Ovary (tissue), 7 donors: ENCODE measurements at regions not wholly inside any gene's neighbourhood (a gene's known extent, or its start where the extent isn't known, plus 50 kb on each side); places are given as distances from the start of the nearest gene placed in this dataset.
"Not testable (repeated sequence)": the region's sequence is repeated elsewhere in the genome, so short reads cannot be mapped to it uniquely, and the experiment has no call there.

Experiments used
- DNase-seq, 5 donors: peaks; one replicate each; pipeline ENCODE4 v3.0.0-alpha.2; 2019 to 2020
- H3K27ac ChIP-seq, 2 donors: fragments of 200-600 bp; one replicate each; pipeline versions ENCODE4 v1.5.1 to v1.8.0; 2019 to 2022
- H3K27me3 ChIP-seq: fragments of 200-600 bp; one replicate; pipeline ENCODE4 v1.8.0; 2022
- H3K36me3 ChIP-seq: fragments of 200-600 bp; sonication (generic); one replicate; pipeline ENCODE4 v1.5.1; 2019
- H3K4me1 ChIP-seq: one replicate; pipeline ENCODE4 v1.8.1; 2013; ENCODE audit warnings: mild to moderate bottlenecking, moderate library complexity; ENCODE audit not compliant: insufficient read depth
- H3K4me3 ChIP-seq: fragments of 200-600 bp; sonication (generic); one replicate; pipeline ENCODE4 v1.5.1; 2017
- H3K9me3 ChIP-seq, 2 donors: fragments of 200-600 bp in 1 of 2; sonication (generic) in 1 of 2; one replicate each; pipeline versions ENCODE4 v1.5.1 to v1.8.1; 2013 to 2019; ENCODE audit warnings: mild to moderate bottlenecking in 1 of 2, moderate library complexity in 1 of 2
- CTCF ChIP-seq, 3 donors: fragments of 450-650 bp in 2 of 3; fragments of 200-600 bp in 1 of 3; IDR thresholded peaks; one replicate each; pipeline versions ENCODE4 v1.5.1 to v1.8.0; 2016 to 2022; ENCODE audit warnings: antibody characterized with exemption in 3 of 3, mild to moderate bottlenecking in 1 of 3
- EP300 ChIP-seq: sonication (generic); formaldehyde crosslinking; IDR thresholded peaks from one replicate; pipeline ENCODE4 v1.6.1; 2017; ENCODE audit warnings: antibody characterized with exemption
- POLR2A ChIP-seq: fragments of 450-650 bp; IDR thresholded peaks from one replicate; pipeline ENCODE4 v1.6.1; 2017; ENCODE audit warnings: antibody characterized with exemption, mild to moderate bottlenecking, moderate library complexity
- WGBS, 3 donors: extraction: QIAGEN DNeasy Blood & Tissue Kit in 1 of 3; methylation state at CpG; one replicate each; pipeline versions ENCODE4 v1.1.5 to v1.1.7; 2013 to 2017; 5-methylcytosine and 5-hydroxymethylcytosine counted together
- intact Hi-C, 4 donors: fragments of 100-400 bp; cut with DNase I; formaldehyde crosslinking; loops; one replicate each; pipeline versions ENCODE4 v1.11.0 to v1.15.1; 2022 to 2023
- donor health status: DM: no; HTN: no; CAD: no; lungs with moderate emphysema.
- donor health status: DM: no; HTN: no; CAD: no.
- donor health status: Bipolar disorder and iron deficiency.
- donor health status: DM: no; HTN: no; CAD: no.
- donor health status: DM: yes; HTN: yes; CAD: no.

DNA sequence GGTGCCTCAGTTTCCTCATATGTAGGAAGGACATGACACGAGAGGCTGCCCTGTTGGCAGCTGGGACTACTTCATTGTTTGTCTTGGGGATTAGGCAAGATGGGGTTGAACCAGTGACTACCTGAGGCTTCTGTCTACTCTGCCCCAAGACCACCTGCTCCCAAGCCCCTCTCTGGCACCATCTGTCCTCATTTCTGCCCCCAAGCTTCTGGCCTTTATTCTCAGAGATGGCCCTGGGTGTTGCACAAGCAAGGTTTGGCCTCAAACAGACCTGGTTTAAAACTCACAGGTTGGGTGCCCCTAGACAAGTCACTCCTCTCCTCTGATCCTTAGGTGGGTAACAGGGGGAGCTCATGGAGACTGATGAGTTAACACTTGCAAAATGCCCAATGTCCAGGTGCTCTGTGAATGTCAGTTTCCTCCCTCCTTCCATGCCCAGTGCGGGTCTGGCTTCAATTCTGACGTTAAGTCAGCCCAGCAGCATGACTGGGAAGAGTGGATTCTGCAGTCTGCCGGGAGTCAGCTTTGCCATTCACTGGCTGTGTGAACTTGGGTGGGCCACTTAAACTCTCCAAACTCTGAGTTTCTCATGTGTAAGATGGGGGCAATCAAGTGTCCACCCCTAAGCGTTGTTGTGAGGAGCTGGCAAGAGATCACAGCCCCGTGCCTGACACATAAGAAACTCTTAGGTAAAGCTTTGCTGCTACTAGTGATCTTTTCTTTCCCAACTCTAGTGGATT lies 84.5 kb upstream of the TOX2 start:
- no peak overlapping the region for H3K4me3 ChIP-seq
- no peaks in the 10 kb centered on the region for H3K27me3 ChIP-seq
- WGBS, 3 donors: 62 to 81% (median 71%) methylated on average over 6 of the region's 6 CpGs
- no peaks in the 10 kb centered on the region for H3K4me1 ChIP-seq
- no peak for DNase-seq
- no peaks in the 10 kb centered on the region for H3K9me3 ChIP-seq
- no peak for TF ChIP-seq POLR2A
- TF ChIP-seq EP300: no peak
- no peak for TF ChIP-seq CTCF (IDR thresholded peaks at IDR 0.05)
- no peaks in the 10 kb centered on the region for H3K36me3 ChIP-seq
- H3K27ac ChIP-seq: no peak overlapping the region
- intact Hi-C loops: no loop called here

- Histone ChIP-seq H3K36me3 (no peaks in the 10 kb centered on the region), H3K27ac (no peak overlapping the region)
- intact Hi-C loops: no loop called here
Measured at GRCh38 chr20:43827940-43828562, 86.6 kb upstream of the TOX2 start.

DNA sequence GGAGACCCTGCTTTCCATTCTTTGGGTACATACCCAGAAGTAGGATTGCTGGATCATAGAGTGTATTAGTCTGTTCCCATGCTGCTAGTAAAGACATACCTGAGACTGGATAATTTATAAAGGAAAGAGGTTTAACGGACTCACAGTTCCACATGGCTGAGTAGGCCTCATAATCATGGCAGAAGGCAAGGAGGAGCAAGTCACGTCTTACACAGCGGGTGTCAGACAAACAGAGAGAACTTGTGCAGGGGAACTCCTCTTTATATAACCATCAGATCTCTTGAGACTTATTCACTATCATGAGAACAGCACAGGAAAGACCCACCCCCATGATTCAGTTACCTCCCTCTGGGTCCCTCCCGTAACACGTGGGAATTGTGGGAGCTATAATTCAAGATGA lies 87.7 kb upstream of the TOX2 start:
- H3K4me3 ChIP-seq, H3K4me1 ChIP-seq, H3K27me3 ChIP-seq, H3K36me3 ChIP-seq, H3K9me3 ChIP-seq, intact Hi-C loops, DNase-seq, H3K27ac ChIP-seq: not testable (repeated sequence)
- WGBS, 3 donors: 56 to 59% (median 57%) methylated on average over 5 of the region's 5 CpGs

More at GRCh38 chr20:43827940-43828562, 86.6 kb upstream of the TOX2 start:
- H3K9me3 ChIP-seq: no peaks in the 10 kb centered on the region
- no peaks in the 10 kb centered on the region for H3K4me1 ChIP-seq
- no peak for TF ChIP-seq CTCF (IDR thresholded peaks at IDR 0.05)
- no peak for TF ChIP-seq POLR2A
- TF ChIP-seq EP300: no peak
- no peaks in the 10 kb centered on the region for H3K27me3 ChIP-seq
- WGBS, 3 donors: 66 to 72% (median 72%) methylated on average over 5 of the region's 5 CpGs
- no peak for DNase-seq
- H3K4me3 ChIP-seq: no peak overlapping the region

DNA sequence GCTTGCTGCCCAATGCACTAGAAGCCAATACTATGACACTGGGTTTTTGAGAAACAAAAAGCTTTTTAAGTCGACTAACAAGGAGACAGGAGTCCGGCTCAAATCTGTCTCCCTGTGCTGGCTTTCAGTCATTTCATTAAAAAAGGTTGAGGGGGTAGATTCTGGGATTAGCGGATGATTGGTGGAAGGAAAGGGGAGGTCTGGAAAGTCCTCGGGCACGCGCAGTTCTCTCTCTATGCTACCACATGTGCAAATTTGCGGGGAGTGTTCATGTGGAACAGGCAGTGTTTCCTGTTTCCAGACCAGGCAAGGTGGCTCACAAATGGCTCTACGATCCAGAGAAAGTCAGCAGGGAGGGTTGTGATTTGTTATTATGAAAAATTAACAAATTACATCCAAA lies 89.1 kb upstream of the TOX2 start:
- no peak for TF ChIP-seq EP300
- intact Hi-C loops: no loop called here
- Histone ChIP-seq H3K9me3 (no peaks in the 10 kb centered on the region), H3K27me3 (no peaks in the 10 kb centered on the region), H3K27ac (no peak overlapping the region), H3K36me3 (no peaks in the 10 kb centered on the region), H3K4me3 (no peak overlapping the region), H3K4me1 (no peaks in the 10 kb centered on the region)
- WGBS, 3 donors: 63 to 69% (median 68%) methylated on average over 8 of the region's 8 CpGs
- DNase-seq: no peak

DNA sequence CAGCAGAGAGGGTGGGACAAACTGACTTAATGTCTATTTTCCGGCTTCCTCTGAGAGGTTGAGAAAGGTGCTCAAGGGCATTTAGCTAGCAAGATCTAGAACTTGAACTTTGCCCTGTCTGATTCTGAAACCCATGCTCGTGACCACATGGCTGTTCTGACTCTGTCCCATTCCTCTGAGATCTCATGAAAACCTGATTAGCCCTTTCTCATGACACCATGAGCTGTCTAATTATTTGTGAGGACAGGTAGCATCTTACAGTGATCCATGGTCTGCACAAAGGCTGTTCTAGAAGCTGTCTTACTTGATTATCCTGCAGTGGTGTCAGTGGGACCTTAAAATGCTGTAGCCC lies 89.6 kb upstream of the TOX2 start:
- Histone ChIP-seq H3K4me1 (no peaks in the 10 kb centered on the region), H3K4me3 (no peak overlapping the region), H3K36me3 (no peaks in the 10 kb centered on the region), H3K9me3 (no peaks in the 10 kb centered on the region), H3K27ac (no peak overlapping the region), H3K27me3 (no peaks in the 10 kb centered on the region)
- WGBS, 3 donors: 49 to 76% (median 57%) methylated on average over 2 of the region's 2 CpGs
- intact Hi-C loops: no loop called here
- TF ChIP-seq EP300 (no peak), CTCF (IDR thresholded peaks at IDR 0.05) (no peak), POLR2A (no peak)
- no peak for DNase-seq
